HG03558 (cell line): ENCODE measurements at regions not wholly inside any gene's neighbourhood (a gene's known extent, or its start where the extent isn't known, plus 50 kb on each side); places are given as distances from the start of the nearest gene placed in this dataset.

Source experiments
- ATAC-seq: cut with Tn5 transposase; IDR thresholded peaks from one replicate; pipeline ENCODE4 v1.9.1; 2021; ENCODE audit warnings: moderate number of reproducible peaks; ENCODE audit not compliant: unreplicated experiment; ENCODE audit errors: extremely low read depth

DNA sequence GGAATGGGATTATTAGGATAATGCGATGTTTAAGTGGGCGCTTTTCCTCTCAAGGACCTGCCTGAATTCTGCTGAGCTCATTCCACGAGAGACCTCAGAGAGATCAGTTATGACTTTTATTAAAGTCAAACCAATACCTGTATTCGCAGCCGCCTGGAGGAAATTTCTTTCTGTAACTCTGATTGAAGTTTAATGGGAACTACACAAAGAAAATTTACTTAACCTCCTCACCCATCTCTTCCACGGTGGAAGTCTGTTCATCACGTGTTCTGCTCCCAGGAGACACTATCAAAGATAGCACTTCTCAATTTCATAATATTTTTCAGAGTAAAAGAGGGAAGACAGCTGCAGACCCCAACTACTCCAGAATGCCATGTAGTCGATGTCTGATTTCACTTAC is 334.7 kb upstream of the POU3F1 start:
- no peak for ATAC-seq

DNA sequence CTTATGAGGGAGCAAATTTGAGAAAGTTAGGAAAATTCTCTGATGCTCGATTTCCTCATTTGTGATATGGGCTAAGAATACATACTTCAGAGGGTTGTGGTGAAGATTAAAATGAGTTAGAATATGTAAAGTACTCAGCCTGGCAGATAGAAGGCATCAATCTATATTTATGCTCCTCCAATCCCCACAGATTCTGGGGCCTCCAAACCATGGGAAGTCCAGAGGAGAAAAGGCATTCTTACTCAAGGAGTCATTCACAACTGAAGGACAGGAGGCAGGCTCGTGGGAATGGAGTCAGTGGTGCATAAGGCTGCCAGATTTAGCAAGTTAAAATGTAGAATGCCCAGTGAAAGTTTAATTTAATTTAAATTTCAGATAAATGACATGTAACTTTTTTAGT is 330.0 kb upstream of the POU3F1 start:
- no peak for ATAC-seq

DNA sequence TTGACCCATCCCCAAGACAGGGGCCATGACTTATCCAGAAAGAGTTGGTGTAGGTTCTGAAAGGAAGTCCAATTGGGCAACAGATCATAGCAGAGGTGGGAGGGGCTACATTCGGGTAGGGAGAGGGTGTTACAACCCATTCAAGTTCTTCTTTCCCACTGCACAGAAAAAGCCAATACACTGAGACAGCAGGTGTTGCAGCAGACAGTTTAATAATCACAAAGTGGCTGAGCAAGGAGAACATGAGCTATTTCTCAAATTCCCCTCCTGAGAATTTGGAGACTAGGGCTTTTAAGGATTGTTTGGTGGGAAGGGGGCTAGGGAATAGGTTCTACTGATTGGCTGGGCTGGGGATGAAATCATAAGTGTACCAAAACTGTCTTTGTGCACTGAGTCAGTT is 328.4 kb upstream of the POU3F1 start:
- no peak for ATAC-seq

DNA sequence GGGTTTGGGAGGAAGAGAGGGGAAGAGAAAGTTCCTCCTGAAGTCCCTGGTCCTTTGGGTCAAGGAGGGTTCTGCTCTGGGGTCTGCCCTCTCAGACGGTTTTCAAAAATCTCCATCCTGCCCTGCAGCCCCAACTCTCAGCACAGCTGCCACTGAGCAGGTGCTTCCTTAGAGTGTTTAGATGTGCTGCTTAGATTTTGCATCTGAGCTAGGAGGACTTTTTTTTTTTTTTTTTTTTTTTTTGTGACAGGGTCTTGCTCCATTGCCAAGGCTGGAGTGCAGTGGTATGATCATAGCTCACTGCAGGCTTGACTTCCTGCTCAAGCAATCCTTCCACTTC is 324.9 kb upstream of the POU3F1 start:
- ATAC-seq, result no peak

DNA sequence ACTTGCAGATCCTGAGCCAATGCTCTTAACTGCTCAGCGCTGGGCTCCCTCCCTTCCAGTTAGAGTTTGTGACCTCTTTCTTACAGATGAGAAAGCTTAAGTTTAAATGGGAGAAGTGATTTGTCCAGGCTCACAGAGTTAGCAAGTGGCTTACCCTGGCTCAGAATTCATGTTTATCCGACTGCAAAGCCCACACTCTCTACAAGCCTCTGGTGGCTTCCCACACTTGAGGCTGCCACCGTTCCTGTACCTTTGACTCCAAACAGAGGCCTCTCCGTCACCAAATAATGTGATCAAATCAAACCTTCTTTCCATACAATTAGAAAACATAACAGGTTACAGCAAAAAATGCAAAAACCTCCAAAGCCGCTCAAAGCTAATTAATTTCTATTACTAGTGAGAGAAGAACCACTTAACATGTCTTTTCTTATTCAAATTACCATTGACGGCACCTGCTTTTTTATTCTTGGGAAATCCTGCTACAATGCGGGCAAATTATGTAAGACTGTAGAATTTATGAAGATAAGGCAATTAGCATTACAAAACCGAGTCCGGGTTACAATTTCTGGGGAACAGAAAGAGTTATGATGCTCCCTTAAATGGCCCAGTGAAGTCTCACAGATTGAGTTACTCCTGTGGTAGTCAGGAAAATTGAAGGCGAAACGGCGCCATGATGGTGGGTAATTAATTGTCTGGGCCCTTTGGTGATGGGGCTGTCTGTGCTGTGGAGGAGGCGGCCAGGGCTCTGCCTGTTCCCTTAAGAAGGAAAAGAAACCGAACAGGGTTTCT is 324.3 kb upstream of the POU3F1 start:
- ATAC-seq, result no peak

DNA sequence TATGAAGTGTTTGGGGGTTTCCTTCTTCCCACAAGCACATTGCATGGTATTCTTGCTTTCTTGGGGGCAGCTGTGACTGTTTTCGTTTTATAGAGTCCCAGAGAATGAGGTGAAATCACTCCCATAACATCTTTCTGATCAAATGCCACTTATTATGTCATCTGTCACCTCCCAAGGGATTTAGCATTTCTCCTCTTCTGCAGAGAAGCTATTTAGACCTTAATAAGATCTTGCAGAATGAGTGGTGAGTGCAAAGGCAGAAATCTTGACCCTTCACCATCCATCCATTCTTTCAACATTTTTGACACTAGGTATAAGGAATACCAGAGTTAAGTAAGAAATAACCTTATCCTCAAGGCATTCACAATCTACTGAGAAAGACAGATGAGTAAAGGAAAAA is 318.6 kb upstream of the POU3F1 start:
- no peak for ATAC-seq

DNA sequence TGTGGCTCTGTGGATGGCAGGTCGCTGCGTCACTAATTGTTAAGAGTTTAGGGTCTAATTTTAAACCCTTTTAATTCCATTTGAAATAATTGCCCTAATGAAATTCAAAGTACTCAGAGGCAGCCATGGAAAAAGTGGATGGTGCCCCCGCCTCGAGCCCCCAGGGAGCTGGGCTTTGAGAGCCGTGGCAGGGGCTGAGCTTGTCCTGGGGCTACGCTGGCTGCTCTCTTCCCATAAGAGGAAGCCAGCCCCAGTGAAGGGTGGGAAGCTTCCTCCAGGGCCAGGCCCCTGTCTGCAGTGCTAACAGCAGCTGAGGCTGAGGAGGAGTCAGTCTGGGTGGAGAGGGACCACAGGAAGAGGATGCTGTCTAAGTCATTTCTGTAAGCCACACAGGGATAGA is 315.0 kb upstream of the POU3F1 start:
- no peak for ATAC-seq

DNA sequence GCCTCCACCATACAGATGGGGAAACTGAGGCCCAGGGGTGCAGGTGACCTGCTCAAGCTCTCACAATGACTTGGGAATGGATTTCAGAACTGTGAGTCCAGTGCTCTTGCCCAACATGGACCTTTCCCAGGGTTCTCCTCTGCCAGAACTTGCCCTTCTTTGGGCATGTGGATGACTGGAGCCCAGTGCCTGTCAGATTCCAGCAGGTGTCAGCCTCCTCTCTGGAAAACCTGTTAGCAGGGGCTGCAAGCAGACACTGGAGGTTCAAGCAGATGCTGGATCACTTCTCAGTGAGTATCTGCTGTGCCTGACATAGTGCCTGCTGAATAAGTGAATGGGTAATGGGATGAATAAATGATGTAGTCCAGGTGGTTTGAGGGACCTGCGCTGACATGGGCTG is 314.2 kb upstream of the POU3F1 start:
- ATAC-seq, result no peak

DNA sequence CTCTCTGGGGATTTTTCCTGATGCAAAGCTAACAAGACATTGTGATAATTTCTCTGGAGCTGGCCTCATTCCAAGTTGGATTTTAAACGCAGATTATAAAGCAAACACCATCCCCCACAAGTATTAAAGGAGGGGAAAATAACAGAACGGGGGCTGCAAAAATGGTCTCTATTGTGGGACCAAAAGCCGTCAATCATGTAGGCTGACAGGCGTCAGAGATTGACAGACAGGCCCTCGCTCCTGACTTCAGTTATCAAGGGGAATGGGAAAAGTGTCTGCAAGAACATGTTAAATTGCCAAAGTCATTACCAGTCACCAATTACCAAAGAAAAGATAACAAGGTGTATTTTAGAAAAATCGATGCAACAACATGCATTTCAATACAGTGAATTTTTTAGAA is 307.4 kb upstream of the POU3F1 start:
- no peak for ATAC-seq

DNA sequence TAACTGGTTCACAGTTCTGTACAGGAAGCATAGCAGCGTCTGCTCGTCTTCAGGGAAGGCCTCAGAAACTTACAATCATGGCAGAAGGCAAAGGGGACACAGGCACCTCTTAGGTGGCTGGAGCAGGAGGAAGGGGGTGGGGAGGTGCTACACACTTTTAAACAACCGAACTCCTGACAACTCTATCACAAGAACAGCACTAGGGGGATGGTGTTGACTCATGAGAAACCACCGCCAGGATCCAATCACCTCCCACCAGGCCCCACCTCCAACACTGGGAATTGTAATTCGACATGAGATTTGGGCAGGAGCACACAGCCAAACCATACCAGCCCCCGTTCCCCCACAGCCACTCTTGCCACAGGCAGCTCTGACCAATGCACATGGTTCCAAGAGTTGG is 306.3 kb upstream of the POU3F1 start:
- ATAC-seq, result no peak

DNA sequence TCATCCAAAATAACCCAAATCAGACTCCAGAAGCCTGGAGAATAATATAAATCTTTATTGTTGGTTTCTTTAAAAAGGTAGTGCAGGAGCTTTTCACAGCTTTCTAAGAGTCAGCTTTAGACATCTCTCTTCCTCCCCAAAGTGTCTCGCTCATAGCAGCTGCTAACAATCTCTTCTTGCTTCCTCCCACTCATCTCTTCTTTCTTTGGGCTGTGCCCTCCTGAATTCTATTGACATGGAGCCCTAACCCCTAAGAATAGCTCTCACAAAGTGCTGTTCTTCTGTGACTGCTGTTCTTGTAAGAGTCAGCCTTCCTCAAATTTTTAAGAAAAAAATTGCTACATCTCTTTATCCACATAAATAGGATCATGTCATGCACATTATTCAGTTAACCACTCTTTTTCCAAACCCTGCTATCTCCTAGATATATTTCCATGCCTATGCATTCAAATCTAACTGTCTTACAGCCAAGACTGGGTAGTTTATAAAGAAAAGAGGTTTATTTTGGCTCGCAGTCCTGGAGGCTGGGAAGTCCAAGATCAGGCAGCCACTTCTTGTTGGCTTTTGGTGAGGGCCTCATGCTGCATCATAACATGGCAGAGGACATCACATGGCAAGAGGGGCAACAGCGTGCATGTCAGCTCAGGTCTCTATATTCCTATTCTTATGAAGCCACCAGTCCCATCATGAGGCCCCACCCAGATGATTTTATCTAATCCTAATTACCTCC is 301.0 kb upstream of the POU3F1 start:
- ATAC-seq, result no peak

DNA sequence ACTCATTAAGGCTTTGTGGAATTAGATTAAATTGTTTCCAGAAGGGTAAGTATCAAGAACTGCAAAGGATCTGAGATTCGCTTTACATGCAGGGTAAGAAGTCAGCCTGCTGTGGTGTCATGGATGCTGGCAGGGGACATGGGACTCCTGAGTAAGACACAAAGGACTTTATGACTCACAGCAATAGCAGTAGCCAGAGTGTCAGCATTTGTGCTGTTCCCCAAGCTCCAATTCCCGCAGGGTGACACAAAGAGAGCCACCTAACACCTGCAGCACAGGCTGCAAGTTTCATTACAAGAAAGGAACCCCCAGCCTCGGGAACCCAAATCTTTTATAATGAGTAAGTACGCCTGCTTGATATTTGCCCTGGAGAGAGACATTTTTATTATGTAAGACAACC is 298.1 kb upstream of the POU3F1 start:
- no peak for ATAC-seq

DNA sequence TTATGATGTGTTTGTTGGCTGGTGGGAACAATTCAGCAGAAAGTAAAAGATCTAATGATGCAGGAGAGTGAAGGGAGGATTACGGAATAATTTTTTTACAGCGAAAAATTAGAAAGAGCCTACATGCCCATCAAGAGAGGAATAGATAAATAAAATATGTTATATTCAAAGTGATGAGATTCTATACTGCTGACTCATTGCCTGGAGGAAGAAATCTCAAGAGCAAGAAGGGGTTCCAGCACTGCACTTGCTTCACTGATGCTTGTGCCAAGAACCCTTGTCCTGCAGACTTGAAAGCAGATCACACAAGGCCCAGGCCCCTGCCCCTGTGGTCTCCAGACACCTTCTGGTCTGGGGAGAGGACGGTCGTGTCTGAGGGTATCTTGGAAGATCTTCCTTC is 295.1 kb upstream of the POU3F1 start:
- ATAC-seq, result no peak

DNA sequence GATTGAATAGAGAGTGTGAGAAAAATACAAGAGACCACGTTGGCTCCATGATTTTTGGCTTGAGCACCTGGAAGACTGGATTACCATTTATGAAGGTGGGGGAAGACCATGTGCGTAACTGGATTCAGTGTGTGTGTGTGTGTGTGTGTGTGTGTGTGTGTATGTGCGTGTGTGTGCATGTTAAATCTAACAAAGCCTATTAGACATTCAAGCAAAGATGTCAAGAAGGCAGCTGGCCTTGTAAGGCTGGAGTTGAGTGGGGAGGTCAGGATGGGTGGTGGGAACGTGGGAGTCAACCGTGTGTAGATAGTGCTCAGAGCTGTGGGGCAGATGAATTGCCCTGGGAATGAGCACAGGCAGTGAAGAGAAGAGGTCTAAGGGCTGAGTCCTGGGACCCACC is 293.8 kb upstream of the POU3F1 start:
- no peak for ATAC-seq

DNA sequence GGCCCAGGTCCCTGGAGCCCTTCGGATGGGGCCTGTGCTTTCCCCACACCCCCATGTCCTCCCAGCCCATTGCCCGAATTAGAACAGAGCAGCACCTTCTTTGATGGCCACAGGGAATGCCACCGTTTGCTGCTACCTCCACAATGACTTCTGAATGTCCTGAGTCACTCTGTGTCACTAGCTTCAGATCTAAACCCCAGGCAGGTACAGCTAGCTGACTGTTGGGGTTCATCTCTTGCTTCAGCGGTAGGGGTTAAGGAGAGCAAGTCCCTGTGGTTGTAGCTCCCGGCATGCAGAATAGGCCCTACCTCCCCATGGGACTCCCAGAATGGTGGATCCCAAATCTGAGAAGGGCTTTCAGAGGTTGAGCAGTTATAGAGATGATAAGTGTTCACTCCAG is 291.1 kb upstream of the POU3F1 start:
- ATAC-seq, result no peak

DNA sequence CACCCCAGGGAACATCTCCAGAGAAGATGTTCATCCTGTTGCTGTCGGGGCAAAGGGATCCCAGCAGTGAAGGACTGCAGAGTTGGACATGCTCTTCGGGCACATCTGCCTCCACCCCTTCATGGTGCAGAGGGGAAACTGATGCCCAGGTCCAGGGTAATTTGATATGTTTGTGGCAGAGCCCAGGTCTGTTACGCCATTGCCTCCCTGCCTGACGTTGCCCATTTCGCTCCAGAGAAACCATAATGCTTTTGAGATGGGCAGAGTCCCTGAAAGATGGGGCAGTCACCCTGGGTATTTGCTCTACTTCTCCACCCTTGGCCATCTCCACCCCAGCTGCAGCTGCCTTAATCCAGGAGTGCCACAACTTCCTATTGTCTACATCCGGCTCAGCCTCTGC is 290.4 kb upstream of the POU3F1 start:
- no peak for ATAC-seq

DNA sequence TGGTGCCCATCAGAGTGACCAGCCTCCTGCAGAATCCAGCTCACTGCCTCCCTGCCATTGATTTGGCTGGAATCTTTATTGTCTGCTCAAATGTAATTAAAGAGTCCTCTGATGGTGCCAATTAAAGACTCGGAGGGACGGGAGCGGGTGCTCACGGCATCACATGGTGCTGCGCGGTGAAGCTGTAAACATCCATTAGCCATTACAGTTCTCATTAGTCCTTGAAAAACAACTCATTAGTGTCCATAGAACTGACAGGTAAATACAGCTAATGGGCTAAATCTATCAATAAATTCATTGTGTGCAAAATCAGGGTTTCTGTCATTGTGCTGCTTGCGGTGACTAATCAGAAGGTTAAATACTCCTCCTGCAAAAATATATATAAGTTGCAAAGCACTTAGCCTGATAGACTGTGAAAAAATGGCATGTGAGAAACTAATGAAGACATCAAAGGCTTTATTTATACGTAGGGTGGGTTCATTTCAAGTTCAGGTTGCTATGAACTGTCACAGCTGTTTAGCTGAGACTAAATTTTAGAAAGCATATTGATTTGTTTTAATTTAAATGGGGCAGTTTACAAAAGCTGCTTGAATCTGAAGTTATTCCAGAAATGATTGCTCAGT is 289.8 kb upstream of the POU3F1 start:
- no peak for ATAC-seq

DNA sequence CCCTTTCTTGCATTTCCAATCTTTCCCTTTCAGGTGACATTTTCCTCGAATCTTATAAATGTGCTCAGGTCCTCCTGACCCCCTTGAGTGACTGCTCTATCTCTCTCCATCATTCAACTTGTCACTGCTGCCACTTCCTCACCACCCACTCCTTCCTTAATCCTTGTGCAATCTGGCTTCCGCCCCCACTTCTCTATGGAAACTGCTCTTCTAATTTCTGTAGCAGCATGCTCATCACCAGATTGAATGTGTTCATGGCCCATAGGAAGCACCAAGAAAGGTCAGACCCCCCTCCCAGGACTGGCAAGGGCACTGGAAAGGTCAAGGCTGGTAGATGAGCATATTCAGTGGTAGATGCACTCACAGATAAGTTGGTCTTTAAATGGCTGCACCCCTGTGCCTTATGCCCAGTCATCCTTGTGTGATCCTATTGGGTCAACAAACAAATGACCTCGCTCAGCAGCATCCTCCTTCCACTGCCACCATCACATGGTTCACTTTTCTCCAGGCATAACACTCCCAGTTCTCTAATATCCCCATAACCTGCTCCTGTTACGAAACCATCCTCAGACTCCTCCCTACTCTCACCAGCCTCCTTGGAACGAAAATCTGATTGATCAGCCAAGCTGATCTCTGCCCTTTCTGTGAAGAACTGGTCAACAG is 288.5 kb upstream of the POU3F1 start:
- no peak for ATAC-seq

DNA sequence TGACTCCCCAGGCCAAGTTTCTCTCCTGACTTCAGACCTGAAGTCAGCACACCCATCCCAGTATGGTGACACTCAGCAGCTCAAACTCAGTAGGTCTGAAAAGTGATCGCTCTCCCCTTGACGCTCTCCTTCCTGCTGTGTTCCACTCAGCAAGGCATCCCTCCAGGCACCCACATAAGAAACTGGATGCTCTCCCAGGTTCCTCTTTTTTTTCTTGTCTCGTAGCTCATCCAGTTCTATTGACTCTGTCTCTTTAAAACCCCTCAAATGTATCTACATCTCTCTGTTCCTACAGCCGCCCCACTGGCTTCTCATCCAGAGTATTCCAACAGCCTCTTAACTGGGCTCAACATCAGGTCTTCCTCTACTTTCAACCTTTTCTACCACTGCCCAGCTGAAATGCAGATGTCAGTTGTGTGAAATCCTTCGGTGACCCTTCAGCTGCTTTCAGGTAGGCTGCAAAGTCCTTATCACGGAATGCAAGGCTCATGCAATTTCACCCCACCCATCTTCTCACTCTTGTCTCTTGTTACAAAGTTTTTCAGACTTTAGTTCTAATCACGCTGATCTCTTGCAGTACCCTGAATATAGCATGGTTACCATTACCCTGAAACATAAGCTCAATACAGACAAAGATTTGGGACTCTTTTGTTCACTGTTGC is 286.2 kb upstream of the POU3F1 start:
- no peak for ATAC-seq

DNA sequence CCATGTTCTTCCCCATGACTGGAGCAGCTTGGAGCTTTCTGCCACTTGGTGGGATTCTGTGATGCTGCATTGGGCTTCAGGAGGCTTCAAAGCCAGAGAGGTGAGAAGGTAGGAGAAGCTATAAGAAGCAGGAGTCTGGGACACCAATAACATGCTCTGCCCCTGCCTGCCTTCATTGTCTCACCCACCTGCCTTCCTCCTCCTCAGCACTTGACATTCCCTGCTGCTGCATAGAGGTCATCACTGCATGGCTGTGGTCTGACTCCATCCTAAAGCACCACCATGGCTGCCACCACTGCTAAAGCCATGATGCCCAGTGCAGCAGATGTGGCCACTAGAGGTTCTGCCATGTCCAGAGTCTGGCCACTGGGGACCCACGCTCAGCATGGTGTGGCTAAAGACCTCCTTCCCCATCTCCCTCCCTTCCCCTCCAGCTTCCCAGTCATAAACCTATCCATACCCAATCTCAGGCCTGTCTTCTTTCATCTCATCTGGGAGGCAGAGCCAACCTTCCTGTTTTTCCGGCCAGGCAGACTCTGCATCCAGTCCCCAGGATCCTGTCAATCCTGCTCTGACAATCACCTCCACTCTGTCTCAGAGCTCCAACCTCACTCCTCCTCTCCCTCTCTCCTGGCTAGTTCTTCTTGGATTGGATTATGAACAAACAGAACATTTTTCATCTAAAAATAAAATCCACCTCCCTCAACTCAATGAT is 285.1 kb upstream of the POU3F1 start:
- ATAC-seq, result no peak
